ENCODE measurements at regions not wholly inside any gene's neighbourhood (a gene's known extent, or its start where the extent isn't known, plus 50 kb on each side); places are given as distances from the start of the nearest gene placed in this dataset.

- H3K27me3 ChIP-seq (ENCODE audit: insufficient read depth, low read length): no peaks in the 10 kb centered on the region
- no peak overlapping the region for H2BK15ac ChIP-seq (ENCODE audit: low read depth, low read length)
- no peak overlapping the region for H4K5ac ChIP-seq (ENCODE audit: insufficient read length, low read depth, low read length)
- Mint-ChIP-seq H3K4me3 (no peak overlapping the region), H3K27ac (no peak overlapping the region), H3K4me1 (peaks cover 0 to 8% of the 10 kb centered on the region in 2 experiments; a peak in 2 of 4 replicates), H3K36me3 (ENCODE audit: insufficient read depth in 1 of 3, low read depth in 3 of 3) (no peaks in the 10 kb centered on the region), H3K9me3 (no peaks in the 10 kb centered on the region), H3K27me3 (ENCODE audit: low read depth) (peaks cover 6% of the 10 kb centered on the region)
- no peak overlapping the region for H3K56ac ChIP-seq (ENCODE audit: insufficient read length, low read depth, low read length)
- H3K27ac ChIP-seq (ENCODE audit: insufficient read length, low read depth, low read length): no peak overlapping the region
- no peak overlapping the region for H3K9ac ChIP-seq (ENCODE audit: extremely low read depth, insufficient read length, low read length)
- H2BK12ac ChIP-seq (ENCODE audit: insufficient read length, low read depth, low read length): no peak overlapping the region
- no peak overlapping the region for H2BK120ac ChIP-seq (ENCODE audit: low read depth, low read length, poor library complexity, severe bottlenecking)
- H3K23ac ChIP-seq (ENCODE audit: insufficient read length, low read depth, low read length): no peak overlapping the region
- H3K18ac ChIP-seq (ENCODE audit: insufficient read length, low read depth, low read length): no peak overlapping the region
- H2BK20ac ChIP-seq (ENCODE audit: low read depth, low read length, poor library complexity, severe bottlenecking): no peak overlapping the region
- no peak for DNase-seq
- H3K9me3 ChIP-seq (ENCODE audit: control insufficient read depth, low read depth, low read length): no peaks in the 10 kb centered on the region
- H3K4me2 ChIP-seq (ENCODE audit: insufficient read depth, insufficient read length, low read length): no peak overlapping the region
- H3K79me2 ChIP-seq (ENCODE audit: insufficient read depth, low read length): no peaks in the 10 kb centered on the region
- no CpG with 5 or more reads among the region's 4 CpGs for WGBS (ENCODE audit: extremely low coverage, insufficient read length, low lambda C conversion rate)
- H2BK5ac ChIP-seq (ENCODE audit: insufficient read length, low read length): no peak overlapping the region
- H3K14ac ChIP-seq (ENCODE audit: insufficient read depth, low read length): no peak overlapping the region
- H2AK5ac ChIP-seq (ENCODE audit: insufficient read length, low read length): no peak overlapping the region
- H3K79me1 ChIP-seq (ENCODE audit: insufficient read depth, low read depth, low read length, poor library complexity, severe bottlenecking): no peaks in the 10 kb centered on the region
- TF ChIP-seq, protein P1, sequence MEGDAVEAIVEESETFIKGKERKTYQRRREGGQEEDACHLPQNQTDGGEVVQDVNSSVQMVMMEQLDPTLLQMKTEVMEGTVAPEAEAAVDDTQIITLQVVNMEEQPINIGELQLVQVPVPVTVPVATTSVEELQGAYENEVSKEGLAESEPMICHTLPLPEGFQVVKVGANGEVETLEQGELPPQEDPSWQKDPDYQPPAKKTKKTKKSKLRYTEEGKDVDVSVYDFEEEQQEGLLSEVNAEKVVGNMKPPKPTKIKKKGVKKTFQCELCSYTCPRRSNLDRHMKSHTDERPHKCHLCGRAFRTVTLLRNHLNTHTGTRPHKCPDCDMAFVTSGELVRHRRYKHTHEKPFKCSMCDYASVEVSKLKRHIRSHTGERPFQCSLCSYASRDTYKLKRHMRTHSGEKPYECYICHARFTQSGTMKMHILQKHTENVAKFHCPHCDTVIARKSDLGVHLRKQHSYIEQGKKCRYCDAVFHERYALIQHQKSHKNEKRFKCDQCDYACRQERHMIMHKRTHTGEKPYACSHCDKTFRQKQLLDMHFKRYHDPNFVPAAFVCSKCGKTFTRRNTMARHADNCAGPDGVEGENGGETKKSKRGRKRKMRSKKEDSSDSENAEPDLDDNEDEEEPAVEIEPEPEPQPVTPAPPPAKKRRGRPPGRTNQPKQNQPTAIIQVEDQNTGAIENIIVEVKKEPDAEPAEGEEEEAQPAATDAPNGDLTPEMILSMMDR (conservative IDR thresholded peaks at IDR 0.05): no peak
- no peak overlapping the region for H4K8ac ChIP-seq (replicated peaks; ENCODE audit: insufficient read length, low read depth, low read length)
- H3K4me1 ChIP-seq (ENCODE audit: insufficient read depth, low read length): no peaks in the 10 kb centered on the region
- H2AFZ ChIP-seq (ENCODE audit: low read length): no peak overlapping the region
- no peak overlapping the region for H3K4ac ChIP-seq (ENCODE audit: low read depth, low read length)
- no peak overlapping the region for H4K91ac ChIP-seq (ENCODE audit: insufficient read length, low read depth, low read length)
- no peaks in the 10 kb centered on the region for H3K23me2 ChIP-seq (ENCODE audit: insufficient read length, low read depth, low read length, poor library complexity, severe bottlenecking)
- H4K20me1 ChIP-seq (ENCODE audit: control insufficient read depth, insufficient read depth, insufficient read length): no peaks in the 10 kb centered on the region
- H3T11ph ChIP-seq (ENCODE audit: low read length): no peak overlapping the region
Observed at GRCh38 chr13:44278166-44278565, 95.5 kb upstream of the SERP2 start.

Measured in H9 (cell line).